ENCODE measurements at regions not wholly inside any gene's neighbourhood (a gene's known extent, or its start where the extent isn't known, plus 50 kb on each side); places are given as distances from the start of the nearest gene placed in this dataset.

GRCh38 chr14:71338153-71338552, 430.9 kb downstream of the PCNX1 start:
- H3K27me3 ChIP-seq (ENCODE audit: insufficient read depth, poor library complexity, severe bottlenecking), result no peaks in the 10 kb centered on the region
- no peak for TF ChIP-seq POLR2AphosphoS5 (IDR thresholded peaks at IDR 0.05; ENCODE audit: low read depth)
- TF ChIP-seq SPI1 (IDR thresholded peaks at IDR 0.05; ENCODE audit: borderline replicate concordance, low read depth), result no peak
- no peak for TF ChIP-seq REST (IDR thresholded peaks at IDR 0.05; ENCODE audit: insufficient replicate concordance, low read depth)
- no peak for TF ChIP-seq GABPA (IDR thresholded peaks at IDR 0.05; ENCODE audit: low read depth)
- TF ChIP-seq CTCF (IDR thresholded peaks at IDR 0.05; ENCODE audit: insufficient read depth, low read length), result no peak
- no peak overlapping the region for H3K27ac ChIP-seq (replicated peaks)
- no peak for DNase-seq (ENCODE audit: low read depth in 1 of 2, low spot score in 1 of 2)
- no peak overlapping the region for H3K4me3 ChIP-seq (replicated peaks; ENCODE audit: insufficient read depth, low read length)

GRCh38 chr14:71339650-71340415, 432.6 kb downstream of the PCNX1 start:
- Histone ChIP-seq H3K4me3 (replicated peaks; ENCODE audit: insufficient read depth, low read length) (no peak overlapping the region), H3K27ac (replicated peaks) (no peak overlapping the region), H3K27me3 (ENCODE audit: insufficient read depth, poor library complexity, severe bottlenecking) (no peaks in the 10 kb centered on the region)
- DNase-seq (ENCODE audit: low read depth in 1 of 2, low spot score in 1 of 2), result no peak
- TF ChIP-seq REST (IDR thresholded peaks at IDR 0.05; ENCODE audit: insufficient replicate concordance, low read depth) (no peak), CTCF (IDR thresholded peaks at IDR 0.05; ENCODE audit: insufficient read depth, low read length) (no peak), SPI1 (IDR thresholded peaks at IDR 0.05; ENCODE audit: borderline replicate concordance, low read depth) (no peak), GABPA (IDR thresholded peaks at IDR 0.05; ENCODE audit: low read depth) (no peak), POLR2AphosphoS5 (IDR thresholded peaks at IDR 0.05; ENCODE audit: low read depth) (no peak)

- peak; percentile 49 to 69 for DNase-seq (ENCODE audit: low read depth in 1 of 2, low spot score in 1 of 2)
- TF ChIP-seq CTCF (IDR thresholded peaks at IDR 0.05; ENCODE audit: insufficient read depth, low read length) (no peak), GABPA (IDR thresholded peaks at IDR 0.05; ENCODE audit: low read depth) (no peak)
- Histone ChIP-seq H3K4me3 (replicated peaks; ENCODE audit: insufficient read depth, low read length) (no peak overlapping the region), H3K27ac (replicated peaks) (peak overlapping the region; percentile 30), H3K27me3 (ENCODE audit: insufficient read depth, poor library complexity, severe bottlenecking) (no peaks in the 10 kb centered on the region)
Observed at GRCh38 chr14:71341156-71341555, 433.9 kb downstream of the PCNX1 start.

GRCh38 chr14:71343724-71344123, 436.5 kb downstream of the PCNX1 start:
- no peak overlapping the region for H3K27ac ChIP-seq (replicated peaks)
- no peak for DNase-seq (ENCODE audit: low read depth in 1 of 2, low spot score in 1 of 2)
- H3K27me3 ChIP-seq (ENCODE audit: insufficient read depth, poor library complexity, severe bottlenecking), result no peaks in the 10 kb centered on the region
- no peak overlapping the region for H3K4me3 ChIP-seq (replicated peaks; ENCODE audit: insufficient read depth, low read length)
- TF ChIP-seq CTCF (IDR thresholded peaks at IDR 0.05; ENCODE audit: insufficient read depth, low read length) (no peak), GABPA (IDR thresholded peaks at IDR 0.05; ENCODE audit: low read depth) (no peak), POLR2AphosphoS5 (IDR thresholded peaks at IDR 0.05; ENCODE audit: low read depth) (no peak), SPI1 (IDR thresholded peaks at IDR 0.05; ENCODE audit: borderline replicate concordance, low read depth) (no peak), REST (IDR thresholded peaks at IDR 0.05; ENCODE audit: insufficient replicate concordance, low read depth) (no peak)
